ENCODE measurements at regions not wholly inside any gene's neighbourhood (a gene's known extent, or its start where the extent isn't known, plus 50 kb on each side); places are given as distances from the start of the nearest gene placed in this dataset.
"Not testable (repeated sequence)": the region's sequence is repeated elsewhere in the genome, so short reads cannot be mapped to it uniquely, and the experiment has no call there.

- POLR2A ChIA-PET; H3K9ac ChIP-seq (replicated peaks; ENCODE audit: extremely low read depth, insufficient read depth, low read length); DNase-seq (ENCODE audit: low read depth, low spot score); H3K79me2 ChIP-seq (ENCODE audit: control insufficient read depth, insufficient read depth, low read length); H3K4me3 ChIP-seq (replicated peaks in 1 of 3; ENCODE audit: insufficient read depth in 1 of 3, low read depth in 1 of 3, low read length in 3 of 3); H3K36me3 ChIP-seq (ENCODE audit: control insufficient read depth in 2 of 2, extremely low read depth in 1 of 2, insufficient read depth in 2 of 2, low read length in 2 of 2); H4K20me1 ChIP-seq (replicated peaks; ENCODE audit: control insufficient read depth, extremely low read depth, insufficient read depth, low read length); BruUV-seq (replicated peaks); H3K9me3 ChIP-seq (replicated peaks; ENCODE audit: control insufficient read depth, insufficient read depth, low read length); FAIRE-seq; dilution Hi-C loops (cut with MboI; ENCODE audit: extremely low pct_ligation_motif_present, low sequenced_read_pairs); H3K9me1 ChIP-seq (replicated peaks; ENCODE audit: control insufficient read depth, extremely low read depth, insufficient read depth, low read length); H3K27me3 ChIP-seq (ENCODE audit: control insufficient read depth in 2 of 2, insufficient read depth in 2 of 2, low read length in 2 of 2); H3K4me2 ChIP-seq (ENCODE audit: insufficient read depth, low read length); H2AFZ ChIP-seq (ENCODE audit: low read depth, low read length): not testable (repeated sequence)
- peak overlapping the region; percentile 49 for H3K27ac ChIP-seq (ENCODE audit: insufficient read depth, low read depth, low read length)
- CTCF ChIA-PET, result interaction anchor here (4.5 kb wide), 1 partner anchor 151 kb away, joined by 33 read pairs; no protein-coding TSS in a partner anchor
- peaks cover 40% of the 10 kb centered on the region for H3K4me1 ChIP-seq (ENCODE audit: control insufficient read depth, extremely low read depth, insufficient read depth, low read length)
- intact Hi-C loops (cut with micrococcal nuclease), result loop anchor here (1.0 to 10.0 kb wide), 6 partner anchors 49 to 635 kb away; partner anchors contain the start of gene CCSER1
These were observed 182.4 kb upstream of the GPRIN3 start for GRCh38 chr4:89489921-89490431.

- Histone ChIP-seq H3K9me3 (replicated peaks; ENCODE audit: control insufficient read depth, insufficient read depth, low read length) (no peaks in the 10 kb centered on the region), H4K20me1 (replicated peaks; ENCODE audit: control insufficient read depth, extremely low read depth, insufficient read depth, low read length) (no peaks in the 10 kb centered on the region), H3K27ac (ENCODE audit: insufficient read depth, low read depth, low read length) (peak overlapping the region; percentile 90), H3K4me2 (ENCODE audit: insufficient read depth, low read length) (peak overlapping the region; percentile 89), H3K79me2 (ENCODE audit: control insufficient read depth, insufficient read depth, low read length) (no peaks in the 10 kb centered on the region), H3K27me3 (ENCODE audit: control insufficient read depth in 2 of 2, insufficient read depth in 2 of 2, low read length in 2 of 2) (no peaks in the 10 kb centered on the region), H3K9ac (replicated peaks; ENCODE audit: extremely low read depth, insufficient read depth, low read length) (peak overlapping the region; percentile 65), H3K36me3 (ENCODE audit: control insufficient read depth in 2 of 2, extremely low read depth in 1 of 2, insufficient read depth in 2 of 2, low read length in 2 of 2) (no peaks in the 10 kb centered on the region), H3K4me1 (ENCODE audit: control insufficient read depth, extremely low read depth, insufficient read depth, low read length) (peaks cover 40% of the 10 kb centered on the region), H3K4me3 (replicated peaks in 1 of 3; ENCODE audit: insufficient read depth in 1 of 3, low read depth in 1 of 3, low read length in 3 of 3) (no peak overlapping the region), H2AFZ (ENCODE audit: low read depth, low read length) (peak overlapping the region; percentile 36), H3K9me1 (replicated peaks; ENCODE audit: control insufficient read depth, extremely low read depth, insufficient read depth, low read length) (no peaks in the 10 kb centered on the region)
- peak; percentile 73 for FAIRE-seq
- BruUV-seq (replicated peaks), result no TSS peak
- TF ChIP-seq GATA2 (IDR thresholded peaks at IDR 0.05; ENCODE audit: insufficient read depth, insufficient read length, low read depth, low read length) (peak; percentile 70), POLR2AphosphoS5 (IDR thresholded peaks at IDR 0.05; ENCODE audit: insufficient read depth, low read depth, low read length) (peak; percentile 47), POLR2A (IDR thresholded peaks at IDR 0.05; ENCODE audit: low read depth, low read length) (no peak)
- peak; percentile 93 for DNase-seq (ENCODE audit: low read depth, low spot score)
- dilution Hi-C loops (cut with MboI; ENCODE audit: extremely low pct_ligation_motif_present, low sequenced_read_pairs), result no loop called here
- POLR2A ChIA-PET, result interaction anchor here (0.7 kb wide), 2 partner anchors 229 to 412 kb away, joined by 4 to 5 read pairs; no protein-coding TSS in a partner anchor
- intact Hi-C loops (cut with micrococcal nuclease), result loop anchor here (1.0 to 10.0 kb wide), 6 partner anchors 50 to 635 kb away; partner anchors contain the start of gene CCSER1
- CTCF ChIA-PET, result interaction anchor here (0.6 to 5.2 kb wide), 9 partner anchors 17 to 414 kb away, joined by 3 to 78 read pairs (median 3); no protein-coding TSS in a partner anchor
These were observed 181.8 kb upstream of the GPRIN3 start for GRCh38 chr4:89489338-89489771.
